Fibroblast of lung (primary cell): ENCODE measurements at regions not wholly inside any gene's neighbourhood (a gene's known extent, or its start where the extent isn't known, plus 50 kb on each side); places are given as distances from the start of the nearest gene placed in this dataset.

Experiments used
- CTCF ChIP-seq, 2 donors: IDR thresholded peaks in 1 of 2; conservative IDR thresholded peaks in 1 of 2; 1 replicate in 1 of 2; 2 replicates in 1 of 2; pipeline ENCODE4 v1.5.1; 2011 to 2012; ENCODE audit warnings: low read length in 2 of 2, control low read depth in 1 of 2, inconsistent platforms in 1 of 2, low read depth in 1 of 2, mild to moderate bottlenecking in 1 of 2
- EZH2 ChIP-seq: IDR thresholded peaks from 2 replicates; pipeline ENCODE4 v1.5.1; 2012; ENCODE audit warnings: low read length, control low read depth, mild to moderate bottlenecking; ENCODE audit errors: missing control alignments

GRCh38 chr16:20243731-20244281, 83.5 kb downstream of the GP2 start:
- no peak for TF ChIP-seq CTCF (conservative IDR thresholded peaks at IDR 0.05 in 1 of 2, IDR thresholded peaks at IDR 0.05 in 1 of 2; ENCODE audit: low read depth in 1 of 2, low read length in 2 of 2)
- TF ChIP-seq EZH2: no peak
